GM12878 (cell line): ENCODE measurements at regions not wholly inside any gene's neighbourhood (a gene's known extent, or its start where the extent isn't known, plus 50 kb on each side); places are given as distances from the start of the nearest gene placed in this dataset.

Experiments
- CTCF ChIP-seq, 3 experiments: IDR thresholded peaks in 2 of 3; conservative IDR thresholded peaks in 1 of 3; 2 replicates each; pipeline ENCODE4 v1.5.1; 2011; ENCODE audit warnings: low read depth in 3 of 3, low read length in 3 of 3, mild to moderate bottlenecking in 3 of 3, control low read depth in 2 of 3, moderate library complexity in 2 of 3, inconsistent platforms in 1 of 3, mixed read lengths in 1 of 3; ENCODE audit not compliant: control insufficient read depth in 2 of 3, insufficient read depth in 1 of 3; ENCODE audit errors: extremely low read depth in 1 of 3
- HDGF ChIP-seq: fragments of 450-650 bp; IDR thresholded peaks from 2 replicates; pipeline ENCODE4 v1.6.1; 2016; ENCODE audit warnings: antibody characterized with exemption
- JUND ChIP-seq: IDR thresholded peaks from 2 replicates; pipeline ENCODE4 v1.6.1; 2012; ENCODE audit warnings: low read depth, mild to moderate bottlenecking, low read length, improper control_type of control experiment, moderate library complexity
- MXI1 ChIP-seq: fragments of 150-350 bp; IDR thresholded peaks from 2 replicates; pipeline ENCODE4 v1.6.1; 2011; ENCODE audit warnings: low read depth, mild to moderate bottlenecking, inconsistent platforms, low read length, improper control_type of control experiment
- MYC ChIP-seq: IDR thresholded peaks from 2 replicates; pipeline ENCODE4 v1.6.1; 2011; ENCODE audit warnings: mild to moderate bottlenecking, low read length, moderate library complexity, inconsistent platforms; ENCODE audit not compliant: insufficient read depth, insufficient replicate concordance, insufficient read length, severe bottlenecking
- NRF1 ChIP-seq: conservative IDR thresholded peaks from 2 replicates; pipeline ENCODE4 v1.6.1; 2011; ENCODE audit warnings: mild to moderate bottlenecking, low read depth, low read length, improper control_type of control experiment

GRCh38 chr10:44011603-44011981, 362.9 kb upstream of the ZNF32 start:
- no peak for TF ChIP-seq HDGF
- TF ChIP-seq CTCF (IDR thresholded peaks at IDR 0.05 in 2 of 3, conservative IDR thresholded peaks at IDR 0.05 in 1 of 3; ENCODE audit: control insufficient read depth in 2 of 3, extremely low read depth in 1 of 3, insufficient read depth in 1 of 3, low read depth in 3 of 3, low read length in 3 of 3): no peak
- no peak for TF ChIP-seq MXI1
- no peak for TF ChIP-seq JUND
- TF ChIP-seq NRF1: no peak
- TF ChIP-seq MYC: no peak
